Globus pallidus (tissue), 1 donor: ENCODE measurements at regions not wholly inside any gene's neighbourhood (a gene's known extent, or its start where the extent isn't known, plus 50 kb on each side); places are given as distances from the start of the nearest gene placed in this dataset.
A peak's percentile ranks its signal among the peaks of the same experiment; 100 is the strongest.
"Not testable (repeated sequence)": the region's sequence is repeated elsewhere in the genome, so short reads cannot be mapped to it uniquely, and the experiment has no call there.

ENCODE experiments used
- DNase-seq: peaks from one replicate; pipeline ENCODE4 v3.0.0-alpha.2; 2015; ENCODE audit warnings: low spot score

DNA sequence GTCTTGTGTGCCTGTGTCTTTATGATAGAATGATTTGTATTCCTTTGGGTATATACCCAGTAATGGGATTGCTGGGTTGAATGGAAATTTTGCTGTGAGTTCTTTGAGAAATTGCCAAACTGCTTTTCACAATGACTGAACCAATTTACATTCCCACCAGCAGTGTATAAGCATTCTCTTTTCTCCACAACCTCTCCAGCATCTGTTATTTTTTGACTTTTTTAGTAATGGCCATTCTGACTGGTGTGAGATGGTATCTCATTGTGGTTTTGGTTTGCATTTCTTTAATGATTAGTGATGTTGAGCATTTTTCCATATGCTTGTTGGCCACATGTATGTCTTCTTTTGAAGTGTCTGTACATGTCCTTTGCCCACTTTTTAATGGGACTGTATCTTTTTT, 238.3 kb upstream of the ZEB2 start:
- not testable (repeated sequence) for DNase-seq

DNA sequence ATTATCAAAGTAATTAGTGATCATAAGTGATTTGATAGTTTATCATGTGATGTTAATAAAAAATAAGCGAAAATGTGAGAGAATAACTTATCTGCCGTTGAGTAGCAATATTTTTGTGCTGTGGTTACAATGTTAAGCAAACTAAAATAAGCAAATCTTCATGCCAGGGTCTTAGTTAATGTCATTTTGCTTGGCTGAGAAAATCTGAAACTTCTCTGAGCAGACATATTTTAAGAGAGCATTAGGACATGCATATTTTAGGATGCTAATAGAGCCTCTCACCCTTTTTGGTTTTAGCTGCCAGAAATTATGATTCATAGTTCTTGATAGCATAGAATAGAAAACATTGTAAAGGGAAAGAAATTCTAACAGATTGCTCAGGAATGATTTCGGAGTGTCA, 233.5 kb upstream of the ZEB2 start:
- no peak for DNase-seq

DNA sequence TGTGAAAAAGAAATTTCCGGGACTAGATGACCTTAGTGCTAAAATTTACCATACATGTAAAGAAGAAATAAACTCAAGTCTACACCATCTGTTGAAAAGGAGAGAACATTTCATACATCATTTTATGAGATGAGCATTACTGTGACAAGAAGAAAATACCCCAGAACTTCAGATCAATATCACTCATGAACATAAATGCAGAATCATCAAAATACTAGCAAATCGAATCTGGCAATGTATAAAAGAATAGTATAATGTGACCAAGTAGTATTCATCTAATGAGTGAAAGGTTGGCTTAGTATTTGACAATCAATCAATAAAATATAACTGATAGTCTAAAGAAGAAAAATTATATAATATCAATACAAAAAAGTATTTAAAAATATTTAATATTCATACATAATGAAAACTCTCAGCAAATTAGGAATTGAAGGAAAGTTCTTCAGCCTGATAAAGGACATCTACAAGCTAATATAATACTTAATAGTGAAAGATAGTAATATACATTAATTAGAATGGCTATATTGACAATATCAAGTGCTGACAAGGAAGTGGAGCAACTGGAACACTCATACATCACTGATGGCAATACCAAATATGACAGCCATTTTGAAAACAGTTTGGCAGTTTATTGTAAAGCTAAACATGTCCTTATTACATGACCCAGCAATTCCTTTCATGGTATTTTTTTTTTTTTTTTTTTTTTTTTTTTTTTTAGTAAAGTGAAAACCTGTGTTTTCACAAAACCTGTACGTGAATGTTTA, 231.4 kb upstream of the ZEB2 start:
- no peak for DNase-seq

DNA sequence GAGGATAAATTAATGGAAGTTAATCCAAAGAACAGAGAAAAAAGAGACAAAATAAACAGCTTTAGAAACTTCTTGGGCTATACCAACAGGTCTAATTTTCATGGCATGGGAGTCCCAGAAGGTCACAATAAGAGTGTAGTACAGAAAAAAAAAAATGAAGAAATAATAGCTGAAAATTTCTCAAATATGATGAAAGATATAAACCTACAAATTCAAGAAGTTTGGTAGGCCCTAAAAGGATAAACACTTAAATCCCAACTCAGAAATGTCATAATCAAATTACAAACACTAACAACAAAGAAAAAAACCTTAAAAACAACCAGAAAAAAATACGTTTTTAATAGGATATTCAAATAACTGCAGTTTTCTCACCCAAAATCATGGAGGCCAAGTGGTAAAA, 229.3 kb upstream of the ZEB2 start:
- DNase-seq, result no peak

DNA sequence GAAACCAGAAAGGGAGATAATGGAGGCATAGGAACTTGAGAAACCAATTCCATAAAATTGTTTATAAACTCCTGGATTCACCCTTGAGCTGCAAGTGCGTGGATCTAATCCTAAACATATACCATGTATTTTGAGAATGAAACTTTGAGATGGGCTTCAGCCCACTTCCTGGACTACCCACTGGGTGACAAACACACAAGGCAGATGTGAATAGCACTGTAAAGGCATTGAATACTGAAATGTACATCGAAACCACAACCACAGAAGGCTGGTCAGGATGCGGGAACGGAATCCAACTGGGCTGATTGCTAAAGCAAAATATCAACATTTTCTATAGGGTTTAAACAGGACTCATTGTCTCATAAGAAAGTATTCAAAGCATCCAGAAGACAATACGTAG, 228.5 kb upstream of the ZEB2 start:
- DNase-seq, result no peak

DNA sequence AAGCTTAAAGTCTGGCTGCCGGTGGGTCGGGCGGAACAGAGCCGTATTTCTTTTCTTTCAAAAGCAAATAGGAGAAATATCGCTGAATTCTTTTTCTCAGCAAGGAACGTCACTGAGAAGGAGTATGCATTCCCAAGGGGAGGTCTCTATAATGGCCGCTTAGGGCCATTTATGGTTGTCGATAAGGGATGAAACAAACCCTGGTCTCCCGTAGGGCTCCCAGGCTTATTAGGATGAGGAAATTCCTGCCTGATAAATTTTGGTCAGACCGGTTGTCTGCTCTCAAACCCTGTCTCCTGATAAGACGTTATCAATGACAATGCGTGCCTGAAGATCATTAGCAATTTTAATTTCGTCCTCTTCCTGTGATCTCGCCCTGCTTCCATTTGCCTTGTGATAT, 227.7 kb upstream of the ZEB2 start:
- DNase-seq, result no peak

DNA sequence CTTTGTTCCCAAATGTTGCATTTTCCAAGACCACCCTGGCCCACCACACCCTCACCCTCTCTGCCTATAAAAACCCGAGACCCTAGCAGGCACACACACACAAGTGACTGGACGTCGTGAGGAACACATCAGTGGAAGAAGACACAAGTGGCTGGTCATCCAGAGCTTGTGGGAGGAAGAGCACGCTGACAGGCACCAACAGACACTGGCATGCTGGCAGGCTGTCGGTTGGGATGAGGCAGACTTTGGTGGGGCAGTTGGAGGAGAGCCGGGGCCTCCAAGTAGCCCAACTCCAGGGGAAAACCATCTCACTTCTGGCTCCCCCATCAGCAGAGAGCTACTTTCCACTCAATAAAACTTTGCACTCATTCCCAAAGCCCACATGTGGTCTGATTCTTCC, 225.5 kb upstream of the ZEB2 start:
- DNase-seq, result no peak

DNA sequence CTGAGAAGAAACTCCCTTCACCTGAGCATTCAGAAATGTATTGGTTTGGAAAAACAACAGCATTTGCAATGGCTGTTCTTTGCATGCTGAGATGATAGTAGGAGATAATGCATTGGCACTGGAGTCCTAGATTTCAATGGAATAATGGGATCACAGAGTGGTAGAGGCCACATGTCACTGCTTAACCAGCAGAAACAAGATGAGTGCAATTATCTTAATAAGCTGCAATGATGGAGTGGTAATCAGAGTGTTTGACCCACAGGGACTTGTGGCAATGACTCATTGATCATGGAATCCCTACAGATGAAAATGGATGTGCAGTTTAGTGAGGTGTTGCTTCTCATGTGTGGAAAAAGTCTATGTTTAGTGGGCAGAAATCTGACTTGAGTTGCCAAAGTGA, 218.8 kb upstream of the ZEB2 start:
- DNase-seq, result no peak

DNA sequence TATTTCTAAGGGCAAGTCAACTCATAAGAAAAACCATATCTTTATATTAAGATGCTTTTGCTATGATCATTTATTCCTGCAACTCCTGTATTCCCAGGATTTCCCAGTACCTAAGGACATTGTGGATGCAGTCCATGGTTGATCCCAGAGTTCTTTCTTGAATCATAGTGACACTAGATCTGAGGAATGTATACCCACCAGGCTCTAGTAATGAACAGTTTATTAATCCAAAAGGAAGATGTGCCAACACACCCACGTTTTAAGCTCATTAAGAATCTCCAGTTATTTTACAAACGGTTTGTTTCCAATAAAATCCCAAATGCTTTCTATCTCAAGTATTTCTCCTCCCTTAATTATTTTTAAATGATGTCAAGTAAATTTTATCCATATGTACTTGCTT, 210.8 kb upstream of the ZEB2 start:
- DNase-seq, result no peak

DNA sequence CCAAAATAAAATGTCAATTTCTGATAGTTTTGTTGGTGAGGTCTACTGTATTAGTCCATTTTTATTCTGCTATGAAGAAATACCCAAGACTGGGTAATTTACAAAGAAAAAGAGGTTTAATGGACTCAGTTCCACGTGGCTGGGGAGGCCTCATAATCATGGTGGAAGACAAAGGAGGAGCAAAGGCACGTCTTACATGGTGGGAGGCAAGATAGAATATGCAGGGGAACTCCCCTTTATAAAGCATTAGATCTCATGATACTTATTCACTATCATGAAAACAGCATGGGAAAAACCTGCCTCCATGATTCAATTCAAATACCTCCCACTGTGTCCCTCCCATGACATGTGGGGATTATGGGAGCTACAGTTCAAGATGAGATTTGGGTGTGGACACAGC, 204.5 kb upstream of the ZEB2 start:
- not testable (repeated sequence) for DNase-seq

DNA sequence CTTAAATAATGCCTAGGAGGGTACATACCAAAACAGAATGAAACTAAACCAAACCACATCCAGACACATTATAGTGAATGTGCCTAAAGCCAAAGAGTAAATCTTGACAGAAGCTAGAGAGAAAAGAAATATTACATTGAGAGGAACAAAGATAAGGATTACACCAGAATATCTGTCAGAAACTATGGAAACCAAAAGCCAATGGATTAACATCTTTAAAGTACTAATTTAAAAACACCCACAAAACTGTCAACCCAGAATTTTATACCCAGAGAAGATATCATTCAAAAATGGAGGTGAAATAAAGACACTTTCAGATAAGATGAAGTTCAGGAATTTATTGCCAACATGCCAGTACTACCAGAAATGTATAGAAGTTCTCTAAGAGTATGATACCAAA, 198.5 kb upstream of the ZEB2 start:
- no peak for DNase-seq

DNA sequence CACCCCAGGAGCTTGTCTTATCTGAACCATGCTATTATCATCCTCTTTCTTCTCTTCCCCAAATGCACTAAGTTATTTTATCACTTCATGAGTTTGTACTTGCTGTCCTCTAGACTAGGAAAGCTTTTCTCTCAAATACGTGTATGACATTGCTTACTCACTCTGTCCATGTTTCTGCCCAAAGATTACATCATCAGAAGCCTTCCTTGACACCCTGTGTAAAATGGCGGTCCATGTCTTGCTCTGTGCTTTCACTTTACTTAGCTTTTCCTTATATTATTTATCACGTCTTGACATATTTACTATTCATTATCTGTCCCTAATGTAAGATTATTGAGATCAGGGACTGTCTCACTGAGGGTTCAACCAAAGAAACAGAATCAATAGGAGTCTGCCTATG, 196.1 kb upstream of the ZEB2 start:
- no peak for DNase-seq

DNA sequence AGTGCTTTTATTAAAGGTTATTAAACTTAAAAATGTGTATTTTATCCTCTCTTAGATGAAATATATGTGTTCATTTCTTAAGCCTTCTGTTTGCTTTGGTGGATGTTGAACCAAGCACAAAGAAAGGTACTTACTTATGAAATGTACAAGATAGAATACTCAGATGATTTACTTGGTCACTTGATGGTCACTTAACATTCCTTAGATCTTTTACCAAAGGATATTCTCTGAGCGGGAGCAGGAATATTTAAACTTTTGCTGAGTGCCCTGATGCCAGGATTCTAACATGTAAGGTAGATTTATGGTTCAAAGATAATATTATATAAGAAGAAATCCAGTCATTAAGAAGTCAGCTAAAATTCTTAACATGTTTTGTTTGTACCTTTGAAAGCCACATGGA, 193.5 kb upstream of the ZEB2 start:
- no peak for DNase-seq

DNA sequence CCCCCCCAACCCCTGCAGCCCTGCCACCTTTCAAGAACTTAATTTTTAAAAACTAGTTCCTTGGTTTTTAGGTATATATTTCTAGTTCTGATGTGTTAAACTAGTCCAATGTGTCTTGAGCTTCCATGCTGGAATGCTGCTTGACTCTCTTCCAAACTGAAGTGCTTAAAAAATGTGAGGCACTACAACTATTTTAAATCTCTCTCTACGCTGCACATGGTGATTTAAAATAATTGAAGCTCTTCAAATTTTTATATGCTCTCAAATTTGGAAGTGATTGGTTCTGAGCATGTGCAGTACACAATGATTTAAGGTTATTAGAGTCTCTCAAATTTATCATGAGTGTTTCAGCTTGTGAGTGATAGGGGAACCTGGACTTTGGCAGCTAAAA, 192.6 kb upstream of the ZEB2 start:
- DNase-seq, result no peak

DNA sequence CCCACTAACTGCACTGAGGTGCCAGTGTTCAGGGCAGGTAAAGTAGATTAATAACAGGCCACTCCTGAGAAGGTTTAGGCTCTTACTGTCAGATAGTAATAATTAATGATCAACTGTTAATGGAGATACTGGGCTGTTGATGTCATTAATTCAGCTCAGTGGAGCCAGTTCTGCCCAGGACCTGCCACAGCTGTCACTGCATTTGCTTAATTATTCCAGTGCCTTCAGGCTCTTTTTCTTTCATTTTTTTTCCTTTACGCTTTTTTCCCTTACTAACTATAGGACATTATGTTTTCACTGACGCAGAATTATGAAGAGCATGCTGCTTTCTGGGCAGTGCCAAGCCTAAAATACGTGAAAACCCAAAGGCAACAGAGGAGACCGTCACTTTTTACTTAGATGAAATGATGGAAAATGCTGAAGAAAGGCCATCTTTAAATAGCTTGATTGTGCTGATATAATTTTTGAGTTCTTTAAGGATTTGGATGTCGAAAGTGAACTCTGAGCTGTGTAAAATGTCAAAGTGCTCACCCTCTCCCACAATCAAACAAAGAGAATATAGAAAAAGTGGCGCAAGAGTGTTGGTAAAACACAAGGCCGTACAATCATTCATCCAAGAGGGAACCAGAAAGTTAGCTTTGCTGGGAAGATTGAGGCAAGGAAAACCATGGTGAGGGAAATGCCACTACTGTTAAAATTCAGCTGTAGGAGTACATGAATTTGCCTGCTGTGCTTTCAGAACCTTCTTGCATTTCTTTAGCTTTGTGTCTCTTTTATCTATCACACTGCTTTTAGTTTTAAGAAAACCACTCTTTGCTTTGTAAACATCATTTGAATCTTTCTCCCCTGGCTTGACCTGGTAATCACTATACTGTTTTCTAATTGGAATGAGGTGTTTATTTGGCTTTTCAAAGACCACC, 192.0 kb upstream of the ZEB2 start:
- no peak for DNase-seq

DNA sequence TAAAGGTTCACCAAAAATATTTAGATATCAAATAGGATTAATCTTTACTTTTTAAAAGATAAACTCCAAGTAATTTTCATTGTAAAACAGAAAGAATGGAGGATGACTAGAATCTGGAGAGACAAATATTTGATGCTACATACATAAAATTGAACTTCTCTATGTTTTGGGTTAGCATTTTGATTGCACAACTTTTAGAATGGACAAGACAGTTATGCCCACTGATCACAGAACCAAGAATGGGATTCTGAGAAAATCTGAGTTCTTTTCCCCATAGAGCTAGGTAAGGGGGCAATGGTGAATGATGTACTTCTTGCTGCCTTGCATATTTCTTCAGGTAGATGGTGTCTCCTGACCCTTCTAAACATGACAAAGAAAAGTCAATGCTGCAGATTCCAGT, 191.2 kb upstream of the ZEB2 start:
- DNase-seq, result no peak

DNA sequence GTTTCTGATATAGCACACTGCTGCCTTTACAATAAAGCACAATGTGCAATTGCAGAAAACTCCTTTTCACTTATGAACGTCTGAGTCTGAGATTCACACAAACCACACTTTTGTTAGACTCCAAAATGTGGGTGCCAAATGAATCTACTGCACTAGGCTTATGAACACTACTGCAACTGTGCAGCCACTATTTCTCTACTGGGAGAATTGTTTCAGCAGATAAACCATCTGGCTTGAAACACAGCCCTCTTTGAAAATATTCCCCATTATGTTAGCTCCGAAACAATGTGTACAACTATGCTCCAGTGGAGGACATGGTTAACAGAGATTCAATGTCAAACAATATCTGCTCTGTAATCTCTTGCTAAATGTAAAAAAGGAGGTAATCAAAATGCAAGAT, 188.7 kb upstream of the ZEB2 start:
- peak; percentile 98 for DNase-seq

DNA sequence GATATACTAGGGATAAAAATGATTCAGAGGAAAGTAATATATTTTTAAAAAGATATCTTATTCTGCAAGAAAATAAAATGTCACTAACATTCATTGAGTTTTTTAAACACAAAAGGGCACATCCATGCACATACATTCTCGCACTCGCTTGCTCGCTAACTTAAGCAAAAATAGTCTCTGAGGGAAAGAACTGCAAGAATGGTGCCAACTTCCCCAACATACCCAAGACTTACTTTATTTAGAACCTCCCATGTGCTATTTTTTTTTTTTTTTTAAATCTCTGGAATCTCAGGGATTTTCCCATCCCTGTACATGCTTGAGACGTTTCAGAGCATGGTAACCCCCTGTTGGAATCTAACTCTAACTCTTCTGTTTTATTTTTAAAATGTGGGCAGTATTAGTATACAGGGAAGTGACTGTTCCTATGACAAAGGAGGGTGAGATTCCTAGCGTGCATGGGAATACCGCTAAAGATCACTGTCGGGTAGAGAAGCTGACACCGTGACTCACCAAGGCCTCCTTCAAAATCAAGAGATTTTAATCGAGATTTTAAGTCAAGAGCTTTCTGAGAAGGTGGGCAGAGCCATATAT, 187.9 kb upstream of the ZEB2 start:
- no peak for DNase-seq

DNA sequence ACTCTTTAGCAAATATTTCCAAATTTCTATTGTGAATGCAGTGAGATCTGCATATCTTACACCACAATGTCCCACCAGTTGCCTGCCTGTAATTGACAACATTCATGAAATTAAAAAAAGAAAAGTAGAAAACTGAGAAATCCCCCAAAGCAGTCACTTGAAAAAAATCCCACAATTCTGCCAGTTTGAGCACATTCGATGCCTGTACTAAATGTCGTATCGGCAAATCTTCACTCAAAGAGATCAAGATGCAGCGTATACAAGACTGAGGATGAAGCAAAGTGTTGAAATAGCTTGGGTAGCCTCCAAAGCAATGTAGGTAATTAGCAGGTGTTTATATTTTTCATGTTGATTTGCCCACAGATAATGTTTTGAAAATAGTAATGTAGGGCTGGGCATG, 186.7 kb upstream of the ZEB2 start:
- no peak for DNase-seq

DNA sequence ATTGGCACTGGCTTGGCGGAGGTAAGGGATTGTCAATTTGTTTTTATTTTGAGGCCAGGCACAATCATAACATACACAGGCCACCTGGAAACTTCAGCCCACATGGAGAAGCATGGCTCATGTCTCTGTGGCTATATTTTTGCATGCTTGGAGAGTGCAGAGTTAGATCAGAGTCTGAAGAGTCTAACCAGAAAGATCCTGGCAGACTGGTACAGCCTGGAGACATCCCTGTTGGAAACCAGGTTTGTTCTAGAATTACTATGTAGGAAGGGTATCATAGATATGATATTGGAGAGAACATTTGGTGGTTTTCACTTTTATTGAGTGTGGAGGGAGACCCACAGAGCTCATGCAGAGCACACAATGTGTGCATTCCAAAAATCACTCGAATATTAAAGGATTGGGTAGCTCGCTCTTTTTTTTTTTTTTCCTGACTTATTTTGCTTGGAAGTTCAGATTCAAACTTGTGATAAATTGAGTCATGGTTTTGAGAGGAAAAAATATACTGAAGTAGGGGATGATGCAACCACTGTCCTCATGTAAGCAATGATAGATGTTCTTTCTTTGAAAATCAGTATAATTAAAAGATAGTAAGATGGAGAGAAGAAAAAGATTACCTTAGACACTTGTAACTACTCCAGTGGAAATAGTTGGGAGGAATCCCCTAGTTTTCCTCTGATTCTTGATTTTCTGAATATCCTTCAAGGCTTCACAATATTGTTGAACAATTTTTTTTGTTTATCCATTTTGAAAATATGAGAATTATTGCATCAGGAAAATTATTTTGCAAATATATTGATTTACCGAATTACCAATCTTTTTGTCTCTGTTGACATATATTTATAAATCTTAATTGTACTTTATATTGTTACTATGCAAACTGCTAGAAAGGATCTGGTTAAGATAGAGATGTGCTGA, 185.7 kb upstream of the ZEB2 start:
- DNase-seq, result no peak

DNA sequence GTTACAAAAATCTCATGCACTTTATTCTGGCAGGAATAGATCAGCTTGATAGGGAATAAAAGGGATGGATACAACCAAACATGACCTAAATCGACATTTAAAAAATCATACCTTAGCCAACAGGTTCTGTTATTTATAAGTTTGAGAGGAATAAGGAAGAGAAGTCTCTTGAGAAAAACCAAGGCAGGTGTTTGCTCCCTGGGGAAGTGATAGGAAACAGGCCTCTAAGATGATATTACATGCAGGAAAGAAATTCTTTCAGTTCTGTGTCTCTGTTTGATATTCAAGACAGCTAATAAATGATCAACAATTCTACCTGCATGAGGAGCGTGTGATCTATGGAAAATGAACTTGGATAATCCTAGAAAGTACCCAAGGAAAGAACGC, 184.8 kb upstream of the ZEB2 start:
- no peak for DNase-seq
